VCaP (cell line): ENCODE measurements at regions not wholly inside any gene's neighbourhood (a gene's known extent, or its start where the extent isn't known, plus 50 kb on each side); places are given as distances from the start of the nearest gene placed in this dataset.
"Not testable (repeated sequence)": the region's sequence is repeated elsewhere in the genome, so short reads cannot be mapped to it uniquely, and the experiment has no call there.

Experiments
- H3K27ac ChIP-seq: fragments of 450-650 bp; 2 replicates; pipeline ENCODE4 v1.5.1; 2017
- CTCF ChIP-seq: fragments of 450-650 bp; conservative IDR thresholded peaks from 2 replicates; pipeline ENCODE4 v1.5.1; 2017; ENCODE audit warnings: mild to moderate bottlenecking, moderate library complexity

- H3K27ac ChIP-seq, result not testable (repeated sequence)
Observed at GRCh38 chr17:16860467-16860866, 111.5 kb downstream of the TNFRSF13B start.

- not testable (repeated sequence) for H3K27ac ChIP-seq
Observed at GRCh38 chr17:16859515-16859914, 112.4 kb downstream of the TNFRSF13B start.

GRCh38 chr17:16857746-16858145, 114.2 kb downstream of the TNFRSF13B start:
- not testable (repeated sequence) for H3K27ac ChIP-seq

- not testable (repeated sequence) for H3K27ac ChIP-seq
Observed at GRCh38 chr17:16856846-16857245, 115.1 kb downstream of the TNFRSF13B start.

GRCh38 chr17:16856171-16856570, 115.7 kb downstream of the TNFRSF13B start:
- H3K27ac ChIP-seq, result not testable (repeated sequence)

GRCh38 chr17:16854636-16855035, 117.3 kb downstream of the TNFRSF13B start:
- not testable (repeated sequence) for H3K27ac ChIP-seq

- H3K27ac ChIP-seq, result no peak overlapping the region
- no peak for TF ChIP-seq CTCF
Observed at GRCh38 chr17:16853661-16854320, 118.1 kb downstream of the TNFRSF13B start.

GRCh38 chr17:16849861-16850260, 122.1 kb downstream of the TNFRSF13B start:
- H3K27ac ChIP-seq, result not testable (repeated sequence)

- H3K27ac ChIP-seq, result not testable (repeated sequence)
Observed at GRCh38 chr17:16848997-16849396, 122.9 kb downstream of the TNFRSF13B start.

- not testable (repeated sequence) for H3K27ac ChIP-seq
Observed at GRCh38 chr17:16845098-16845497, 126.8 kb downstream of the TNFRSF13B start.

GRCh38 chr17:16844669-16845068, 127.2 kb downstream of the TNFRSF13B start:
- H3K27ac ChIP-seq, result not testable (repeated sequence)

GRCh38 chr17:16843511-16843910, 128.4 kb downstream of the TNFRSF13B start:
- not testable (repeated sequence) for H3K27ac ChIP-seq

- H3K27ac ChIP-seq, result not testable (repeated sequence)
Observed at GRCh38 chr17:16842346-16842745, 129.6 kb downstream of the TNFRSF13B start.

- not testable (repeated sequence) for H3K27ac ChIP-seq
Observed at GRCh38 chr17:16841896-16842295, 130.0 kb downstream of the TNFRSF13B start.

- not testable (repeated sequence) for H3K27ac ChIP-seq
Observed at GRCh38 chr17:16840219-16840618, 131.7 kb downstream of the TNFRSF13B start.

- H3K27ac ChIP-seq, result not testable (repeated sequence)
Observed at GRCh38 chr17:16839242-16840175, 132.4 kb downstream of the TNFRSF13B start.

- not testable (repeated sequence) for H3K27ac ChIP-seq
Observed at GRCh38 chr17:16838795-16839194, 133.1 kb downstream of the TNFRSF13B start.

- not testable (repeated sequence) for H3K27ac ChIP-seq
Observed at GRCh38 chr17:16838287-16838686, 133.6 kb downstream of the TNFRSF13B start.

- H3K27ac ChIP-seq, result not testable (repeated sequence)
Observed at GRCh38 chr17:16837468-16838266, 134.3 kb downstream of the TNFRSF13B start.

- not testable (repeated sequence) for H3K27ac ChIP-seq
Observed at GRCh38 chr17:16836315-16836915, 135.5 kb downstream of the TNFRSF13B start.
